Sigmoid colon (tissue), 6 donors: ENCODE measurements at regions not wholly inside any gene's neighbourhood (a gene's known extent, or its start where the extent isn't known, plus 50 kb on each side); places are given as distances from the start of the nearest gene placed in this dataset.

ENCODE experiments used
- DNase-seq: peaks from one replicate; pipeline ENCODE4 v3.0.0-alpha.2; 2019
- H3K27ac ChIP-seq, 4 donors: fragments of 200-600 bp; sonication (generic); one replicate each; pipeline ENCODE4 v1.5.1; 2016 to 2019; ENCODE audit warnings: mild to moderate bottlenecking in 1 of 4
- H3K27me3 ChIP-seq, 3 donors: fragments of 200-600 bp; sonication (generic); one replicate each; pipeline ENCODE4 v1.5.1; 2019; ENCODE audit warnings: mild to moderate bottlenecking in 1 of 3
- H3K36me3 ChIP-seq, 4 donors: fragments of 200-600 bp; sonication (generic); one replicate each; pipeline ENCODE4 v1.5.1; 2016 to 2019
- H3K4me1 ChIP-seq, 4 donors: fragments of 200-600 bp; sonication (generic); one replicate each; pipeline ENCODE4 v1.5.1; 2017 to 2019
- H3K4me3 ChIP-seq, 4 donors: fragments of 200-600 bp; sonication (generic); one replicate each; pipeline ENCODE4 v1.5.1; 2017 to 2019; ENCODE audit warnings: mild to moderate bottlenecking in 2 of 4, moderate library complexity in 1 of 4
- H3K9me3 ChIP-seq, 4 donors: fragments of 200-600 bp in 3 of 4; sonication (generic) in 3 of 4; one replicate each; pipeline versions ENCODE4 v1.5.1 to v1.6.1; 2013 to 2019
- EP300 ChIP-seq, 4 donors: sonication (generic); formaldehyde crosslinking; IDR thresholded peaks; one replicate each; pipeline ENCODE4 v1.6.1; 2017; ENCODE audit warnings: antibody characterized with exemption in 4 of 4
- POLR2A ChIP-seq, 2 donors: fragments of 450-650 bp; IDR thresholded peaks; one replicate each; pipeline ENCODE4 v1.6.1; 2016; ENCODE audit warnings: antibody characterized with exemption in 2 of 2, mild to moderate bottlenecking in 2 of 2, moderate library complexity in 2 of 2
- POLR2AphosphoS5 ChIP-seq, 4 donors: sonication (generic); formaldehyde crosslinking; IDR thresholded peaks; one replicate each; pipeline ENCODE4 v1.6.1; 2017; ENCODE audit warnings: antibody characterized with exemption in 4 of 4
- whole genome bisulfite sequencing, 2 donors: extraction: QIAGEN DNeasy Blood & Tissue Kit; methylation state at CpG; one replicate each; pipeline ENCODE4 v1.1.7; 2013; 5-methylcytosine and 5-hydroxymethylcytosine counted together
- intact Hi-C: fragments of 100-400 bp; cut with DNase I; formaldehyde crosslinking; loops from one replicate; pipeline ENCODE4 v1.15.1; 2023
- TF ChIP-seq, protein P1 (sequence below), 4 experiments: fragments of 450-650 bp in 3 of 4; fragments of 200-600 bp in 1 of 4; IDR thresholded peaks; one replicate each; pipeline ENCODE4 v1.5.1; 2016 to 2019; ENCODE audit warnings: antibody characterized with exemption in 4 of 4, mild to moderate bottlenecking in 3 of 4, moderate library complexity in 2 of 4
- donor health status: healthy with polysubstance abuse.
- donor health status: healthy.

DNA sequence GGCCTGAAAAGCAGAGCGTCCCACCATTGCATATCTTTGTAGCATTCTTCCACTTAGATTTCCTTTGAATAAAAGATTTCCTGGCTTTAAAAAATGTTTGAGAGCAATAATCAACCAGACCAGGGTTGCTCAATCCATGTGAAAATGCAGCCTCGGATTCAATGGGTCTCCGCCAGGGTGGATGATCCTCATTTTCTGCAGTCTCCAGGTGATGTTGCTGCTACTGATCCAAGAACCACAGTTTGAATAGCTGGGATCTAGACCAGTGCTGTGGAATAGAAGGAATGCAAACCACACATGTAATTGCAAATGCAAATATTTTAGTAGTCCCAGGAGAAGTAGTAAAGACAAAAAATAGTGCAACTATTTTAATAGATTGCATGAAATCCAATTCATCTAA, 317.6 kb downstream of the IRX1 start:
- DNase-seq, result no peak
- Histone ChIP-seq H3K4me1 (no peaks in the 10 kb centered on the region), H3K4me3 (no peak overlapping the region), H3K27ac (no peak overlapping the region), H3K27me3 (no peaks in the 10 kb centered on the region), H3K9me3 (peaks cover 0 to 4% (median 0%) of the 10 kb centered on the region in 4 donors), H3K36me3 (no peaks in the 10 kb centered on the region)
- TF ChIP-seq EP300 (IDR thresholded peaks at IDR 0.05) (no peak), POLR2A (IDR thresholded peaks at IDR 0.05) (no peak), POLR2AphosphoS5 (IDR thresholded peaks at IDR 0.05) (no peak)
- TF ChIP-seq, protein P1, sequence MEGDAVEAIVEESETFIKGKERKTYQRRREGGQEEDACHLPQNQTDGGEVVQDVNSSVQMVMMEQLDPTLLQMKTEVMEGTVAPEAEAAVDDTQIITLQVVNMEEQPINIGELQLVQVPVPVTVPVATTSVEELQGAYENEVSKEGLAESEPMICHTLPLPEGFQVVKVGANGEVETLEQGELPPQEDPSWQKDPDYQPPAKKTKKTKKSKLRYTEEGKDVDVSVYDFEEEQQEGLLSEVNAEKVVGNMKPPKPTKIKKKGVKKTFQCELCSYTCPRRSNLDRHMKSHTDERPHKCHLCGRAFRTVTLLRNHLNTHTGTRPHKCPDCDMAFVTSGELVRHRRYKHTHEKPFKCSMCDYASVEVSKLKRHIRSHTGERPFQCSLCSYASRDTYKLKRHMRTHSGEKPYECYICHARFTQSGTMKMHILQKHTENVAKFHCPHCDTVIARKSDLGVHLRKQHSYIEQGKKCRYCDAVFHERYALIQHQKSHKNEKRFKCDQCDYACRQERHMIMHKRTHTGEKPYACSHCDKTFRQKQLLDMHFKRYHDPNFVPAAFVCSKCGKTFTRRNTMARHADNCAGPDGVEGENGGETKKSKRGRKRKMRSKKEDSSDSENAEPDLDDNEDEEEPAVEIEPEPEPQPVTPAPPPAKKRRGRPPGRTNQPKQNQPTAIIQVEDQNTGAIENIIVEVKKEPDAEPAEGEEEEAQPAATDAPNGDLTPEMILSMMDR (IDR thresholded peaks at IDR 0.05), result no peak
- WGBS, 2 donors, result 84 to 89% methylated on average over 3 of the region's 3 CpGs
- intact Hi-C loops, result no loop called here

DNA sequence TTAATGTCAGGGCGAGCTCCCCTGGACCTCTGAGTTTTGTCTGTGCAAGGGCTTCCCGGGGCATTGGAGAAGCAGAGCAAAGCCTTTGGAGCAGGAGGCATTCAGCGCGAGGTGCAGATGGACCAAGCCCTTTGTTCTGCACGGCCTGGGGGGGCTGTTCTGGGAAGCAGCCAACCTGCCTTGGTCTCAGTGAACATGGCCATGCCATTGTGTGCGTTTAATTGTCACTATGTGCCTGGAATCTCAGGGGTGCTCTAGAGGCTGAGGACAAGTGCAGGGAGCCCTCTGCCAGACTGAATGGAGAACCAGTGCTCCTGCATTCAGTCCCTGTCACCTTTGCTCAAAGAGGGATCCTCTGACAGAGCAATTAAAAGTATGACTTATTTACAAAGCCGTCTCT, 329.4 kb downstream of the IRX1 start:
- Histone ChIP-seq H3K4me3 (no peak overlapping the region), H3K36me3 (no peaks in the 10 kb centered on the region), H3K4me1 (no peaks in the 10 kb centered on the region), H3K27ac (no peak overlapping the region), H3K9me3 (no peaks in the 10 kb centered on the region), H3K27me3 (no peaks in the 10 kb centered on the region)
- no peak for DNase-seq
- TF ChIP-seq POLR2A (IDR thresholded peaks at IDR 0.05) (no peak), EP300 (IDR thresholded peaks at IDR 0.05) (no peak), POLR2AphosphoS5 (IDR thresholded peaks at IDR 0.05) (no peak)
- TF ChIP-seq, protein P1 (IDR thresholded peaks at IDR 0.05), result no peak
- WGBS, 2 donors, result 68 to 80% methylated on average over 7 of the region's 7 CpGs
- intact Hi-C loops, result no loop called here

DNA sequence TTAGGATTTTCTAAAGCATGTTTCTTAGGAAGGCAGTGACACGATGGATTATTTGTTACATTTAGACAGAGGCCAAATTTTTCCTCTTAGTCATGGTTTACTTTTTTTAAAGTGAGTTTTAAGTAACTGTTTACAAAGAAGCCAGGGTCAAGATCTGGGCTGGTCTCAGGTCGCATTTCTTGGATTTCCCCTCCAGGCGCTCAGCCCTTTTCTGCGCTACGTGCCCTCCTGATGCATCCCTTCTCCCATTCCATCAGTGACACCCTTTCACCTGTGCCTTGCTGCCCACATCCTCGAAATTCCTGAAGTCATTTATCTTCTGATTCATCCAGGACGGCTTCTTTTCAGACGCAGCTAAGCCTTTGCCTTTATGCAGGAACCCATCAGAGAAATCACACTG, 330.3 kb downstream of the IRX1 start:
- H3K4me1 ChIP-seq, result no peaks in the 10 kb centered on the region
- WGBS, 2 donors, result 58 to 59% methylated on average over 8 of the region's 8 CpGs
- no peaks in the 10 kb centered on the region for H3K36me3 ChIP-seq
- H3K27ac ChIP-seq, result no peak overlapping the region
- no peak overlapping the region for H3K4me3 ChIP-seq
- H3K9me3 ChIP-seq, result no peaks in the 10 kb centered on the region
- no peaks in the 10 kb centered on the region for H3K27me3 ChIP-seq
- TF ChIP-seq EP300 (IDR thresholded peaks at IDR 0.05) (no peak), POLR2AphosphoS5 (IDR thresholded peaks at IDR 0.05) (no peak), POLR2A (IDR thresholded peaks at IDR 0.05) (no peak)
- TF ChIP-seq, protein P1 (IDR thresholded peaks at IDR 0.05), result no peak
- intact Hi-C loops, result no loop called here
- no peak for DNase-seq

DNA sequence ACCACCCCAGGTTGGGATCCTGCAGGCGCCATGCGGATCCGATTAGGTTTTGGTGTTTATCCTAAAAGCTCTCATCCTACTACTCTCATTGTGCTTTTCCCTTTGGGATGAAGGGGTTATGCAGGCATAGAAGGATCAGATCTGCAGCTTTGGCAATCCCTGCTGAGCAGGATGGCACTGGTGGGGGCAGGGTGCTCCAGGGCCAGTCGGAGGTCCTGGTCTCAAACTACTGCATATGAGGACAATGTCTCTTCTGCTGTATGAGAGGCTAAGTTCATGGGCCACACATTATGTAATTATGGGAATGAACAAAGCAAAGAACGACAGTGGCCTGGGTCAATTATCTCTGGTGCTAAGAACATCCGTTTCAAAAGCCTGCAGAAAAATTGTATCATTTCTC, 334.2 kb downstream of the IRX1 start:
- intact Hi-C loops, result no loop called here
- Histone ChIP-seq H3K27me3 (no peaks in the 10 kb centered on the region), H3K4me1 (no peaks in the 10 kb centered on the region), H3K36me3 (no peaks in the 10 kb centered on the region), H3K27ac (no peak overlapping the region), H3K9me3 (no peaks in the 10 kb centered on the region), H3K4me3 (no peak overlapping the region)
- DNase-seq, result no peak
- 85 to 91% methylated on average over 6 of the region's 6 CpGs for WGBS, 2 donors
- no peak for TF ChIP-seq EP300 (IDR thresholded peaks at IDR 0.05)
- TF ChIP-seq, protein P1 (IDR thresholded peaks at IDR 0.05), result no peak

DNA sequence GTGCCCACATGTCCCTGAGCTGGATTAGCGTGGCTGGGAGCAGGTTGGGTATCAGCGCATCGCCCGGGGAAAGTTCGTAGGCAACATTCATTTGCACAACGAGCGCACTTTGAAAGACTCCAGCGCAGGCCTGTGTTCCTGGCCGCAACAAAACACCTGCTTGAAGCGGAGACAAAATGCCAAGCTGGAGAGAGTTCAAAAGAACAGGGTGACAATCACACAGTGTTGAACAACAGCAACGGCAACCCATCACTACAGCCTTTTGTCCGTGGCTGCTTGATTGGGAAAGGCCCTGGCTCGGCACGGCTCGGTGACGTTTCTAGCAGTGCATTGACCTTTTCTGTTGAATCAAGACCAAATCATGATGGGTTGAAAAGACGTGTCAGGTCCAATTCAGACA, 336.3 kb downstream of the IRX1 start:
- 87 to 90% methylated on average over 17 of the region's 17 CpGs for WGBS, 2 donors
- H3K4me3 ChIP-seq, result no peak overlapping the region
- TF ChIP-seq POLR2AphosphoS5 (IDR thresholded peaks at IDR 0.05) (no peak), EP300 (IDR thresholded peaks at IDR 0.05) (no peak), POLR2A (IDR thresholded peaks at IDR 0.05) (no peak)
- TF ChIP-seq, protein P1 (IDR thresholded peaks at IDR 0.05), result no peak
- no peak for DNase-seq
- H3K36me3 ChIP-seq, result no peaks in the 10 kb centered on the region
- intact Hi-C loops, result no loop called here
- no peaks in the 10 kb centered on the region for H3K27me3 ChIP-seq
- no peaks in the 10 kb centered on the region for H3K4me1 ChIP-seq
- no peak overlapping the region for H3K27ac ChIP-seq
- H3K9me3 ChIP-seq, result peaks cover 0 to under 1% (median 0%) of the 10 kb centered on the region in 4 donors
